ENCODE measurements at regions not wholly inside any gene's neighbourhood (a gene's known extent, or its start where the extent isn't known, plus 50 kb on each side); places are given as distances from the start of the nearest gene placed in this dataset.

GRCh38 chr4:14667624-14668151 is 334.6 kb upstream of the CPEB2 start:
- no peak for DNase-seq

GRCh38 chr4:14668296-14668695 is 334.0 kb upstream of the CPEB2 start:
- DNase-seq, result no peak

- no peak for DNase-seq
Measured at GRCh38 chr4:14669371-14669770, 332.9 kb upstream of the CPEB2 start.

DNA sequence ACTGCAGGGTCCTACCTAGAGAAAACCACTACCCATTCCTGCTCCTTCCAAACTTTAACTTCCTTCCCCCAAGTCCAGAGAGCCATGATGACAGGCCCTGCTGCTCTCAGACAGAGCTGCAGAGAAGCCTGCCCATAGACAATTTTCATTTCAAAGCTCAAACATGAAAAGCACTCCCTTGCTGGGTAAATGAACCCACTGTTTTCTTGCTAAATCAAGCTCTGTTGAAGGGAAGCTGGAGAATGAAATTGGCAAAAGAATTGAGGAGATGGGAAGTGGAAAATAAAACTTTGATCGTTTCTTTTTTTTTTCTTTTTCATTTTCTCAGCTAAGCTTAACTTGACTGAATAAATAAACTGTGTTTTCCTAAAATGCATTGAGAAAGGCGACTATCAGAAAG is 331.1 kb upstream of the CPEB2 start:
- no peak for DNase-seq

GRCh38 chr4:14675279-14675985 is 326.8 kb upstream of the CPEB2 start:
- no peak for DNase-seq

DNA sequence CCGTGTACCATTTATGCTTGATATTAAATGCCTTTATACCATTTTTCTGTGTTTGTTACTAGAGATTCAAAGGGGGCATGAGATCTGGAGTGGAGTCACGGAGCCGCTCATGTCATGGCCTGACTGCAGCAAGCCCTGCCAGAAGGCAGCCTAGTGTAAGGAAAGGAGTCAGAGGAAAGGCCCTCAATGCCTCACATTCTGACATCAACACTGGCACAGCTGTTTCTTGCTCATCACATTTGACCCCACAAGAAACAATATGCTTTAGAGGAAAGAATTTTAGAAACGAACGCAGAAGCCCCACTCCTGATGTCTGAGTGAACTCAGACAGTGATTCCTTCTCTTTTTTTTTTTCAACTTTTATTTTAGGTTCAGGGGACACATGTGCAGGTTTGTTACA is 322.4 kb upstream of the CPEB2 start:
- DNase-seq, result no peak

- DNase-seq, result no peak
Measured at GRCh38 chr4:14681330-14681729, 321.0 kb upstream of the CPEB2 start.

DNA sequence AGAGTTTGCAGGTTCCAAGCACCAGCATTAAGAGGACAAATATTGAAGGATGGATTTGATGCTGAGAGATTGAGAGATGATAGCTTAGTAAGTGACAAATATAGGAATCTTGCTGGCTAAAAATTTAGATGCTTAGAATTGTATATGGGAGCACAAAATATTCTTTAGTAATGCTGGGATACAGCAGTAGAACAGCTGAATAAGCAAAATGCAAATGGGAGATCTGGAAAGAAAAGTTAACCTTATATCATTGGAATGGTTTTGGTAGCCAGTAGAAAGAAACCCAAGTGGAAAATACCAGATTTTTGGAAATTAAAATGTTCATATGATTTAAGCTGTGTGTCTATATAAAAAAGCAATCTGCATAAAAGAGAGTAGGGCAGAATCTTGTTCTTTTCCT is 308.6 kb upstream of the CPEB2 start:
- no peak for DNase-seq

DNA sequence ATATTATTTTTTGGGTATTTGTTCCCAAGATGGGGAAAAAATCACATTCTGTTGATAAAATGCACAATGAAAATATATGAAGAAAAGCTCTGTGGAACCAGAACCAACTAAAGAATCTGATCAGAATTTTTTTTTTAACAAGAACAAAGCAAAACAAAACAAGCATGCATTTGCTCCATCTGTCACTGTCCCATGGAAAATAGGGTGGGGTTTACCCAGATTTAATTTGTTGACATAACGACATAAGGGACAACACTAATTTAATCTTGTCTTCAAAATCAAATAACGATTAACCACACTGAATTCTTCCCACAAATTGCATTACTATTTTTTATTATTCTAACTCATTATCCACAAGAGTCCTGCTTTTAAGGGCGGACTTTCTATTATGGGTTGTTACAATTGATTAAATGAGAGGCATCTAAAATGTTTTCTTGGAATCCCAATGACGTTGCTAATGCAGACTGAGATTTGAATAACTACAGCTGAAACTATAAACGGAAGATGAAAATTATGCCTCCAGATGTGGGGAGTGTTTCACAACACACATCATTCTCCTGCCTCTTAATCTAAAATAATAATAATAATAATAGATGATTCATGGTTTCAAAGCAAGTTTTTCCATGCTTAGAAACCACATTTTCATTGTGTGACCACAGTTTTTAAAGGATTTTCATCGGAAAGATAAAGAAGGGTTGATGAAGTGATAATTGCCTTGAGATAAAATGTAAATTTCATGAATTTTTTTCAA is 307.0 kb upstream of the CPEB2 start:
- no peak for DNase-seq

GRCh38 chr4:14700083-14700482 is 302.2 kb upstream of the CPEB2 start:
- DNase-seq, result no peak

GRCh38 chr4:14700544-14700943 is 301.7 kb upstream of the CPEB2 start:
- no peak for DNase-seq

- DNase-seq, result no peak
Measured at GRCh38 chr4:14701389-14701788, 300.9 kb upstream of the CPEB2 start.

- no peak for DNase-seq
Measured at GRCh38 chr4:14701896-14702295, 300.4 kb upstream of the CPEB2 start.

DNA sequence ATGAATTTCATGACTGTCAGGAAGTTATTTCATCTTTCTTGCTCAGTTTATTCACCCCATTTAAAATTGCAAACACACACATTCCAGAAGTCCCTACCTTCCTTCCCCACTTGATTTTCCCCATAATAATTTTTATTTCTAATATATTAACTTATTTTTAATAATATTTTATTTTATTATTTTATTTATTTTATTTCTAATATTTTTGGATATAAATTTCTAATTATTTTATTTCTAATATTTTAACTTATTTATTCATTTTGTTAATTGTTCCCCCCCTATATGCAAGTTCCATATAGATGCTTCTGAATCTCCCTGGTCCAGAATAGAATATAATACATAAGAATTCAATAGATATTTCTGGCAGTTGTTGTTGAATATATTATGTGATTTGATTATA is 293.7 kb upstream of the CPEB2 start:
- no peak for DNase-seq

- no peak for DNase-seq
Measured at GRCh38 chr4:14711259-14711658, 291.0 kb upstream of the CPEB2 start.

DNA sequence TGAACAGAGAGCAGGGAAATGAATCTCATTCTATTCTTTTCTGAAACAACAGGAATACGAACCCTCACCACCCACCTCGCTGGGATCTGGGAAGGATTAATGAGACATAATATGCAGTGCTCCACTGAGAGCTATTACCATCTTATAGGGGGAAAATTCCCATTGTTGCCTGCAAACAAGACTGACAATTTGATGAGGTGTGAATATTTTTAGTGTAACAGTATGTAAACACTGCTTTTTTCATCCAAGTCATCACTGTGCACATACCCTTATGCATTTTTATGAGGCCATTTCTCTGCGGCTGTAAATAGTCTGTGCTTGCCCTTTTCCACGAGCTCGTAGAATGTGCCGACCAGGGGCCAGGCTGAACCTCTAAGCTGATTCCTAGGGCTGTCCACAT is 285.6 kb upstream of the CPEB2 start:
- no peak for DNase-seq

- DNase-seq, result no peak
Measured at GRCh38 chr4:14719053-14719452, 283.2 kb upstream of the CPEB2 start.

- no peak for DNase-seq
Measured at GRCh38 chr4:14726441-14726840, 275.8 kb upstream of the CPEB2 start.

GRCh38 chr4:14726877-14727361 is 275.4 kb upstream of the CPEB2 start:
- no peak for DNase-seq

GRCh38 chr4:14729282-14730000 is 272.8 kb upstream of the CPEB2 start:
- no peak for DNase-seq

DNA sequence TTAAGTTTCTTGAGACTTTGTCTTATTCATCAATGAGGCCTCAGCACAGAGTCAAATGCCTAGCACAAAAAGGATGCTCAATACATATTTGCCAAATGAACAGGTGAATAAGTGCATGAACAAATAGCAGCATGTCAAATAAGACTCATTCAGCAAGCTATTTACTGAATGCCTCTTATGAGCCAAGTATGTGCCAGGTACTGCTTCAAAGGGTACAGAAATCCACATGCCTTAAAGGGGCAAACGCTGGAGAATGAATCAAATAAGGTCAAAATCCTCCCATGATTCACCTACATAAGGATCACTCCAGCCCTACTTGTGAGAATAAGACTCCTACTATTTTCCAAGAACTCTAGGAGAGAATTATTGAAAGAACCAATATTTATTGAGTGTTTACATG is 260.2 kb upstream of the CPEB2 start:
- DNase-seq, result no peak

DNA sequence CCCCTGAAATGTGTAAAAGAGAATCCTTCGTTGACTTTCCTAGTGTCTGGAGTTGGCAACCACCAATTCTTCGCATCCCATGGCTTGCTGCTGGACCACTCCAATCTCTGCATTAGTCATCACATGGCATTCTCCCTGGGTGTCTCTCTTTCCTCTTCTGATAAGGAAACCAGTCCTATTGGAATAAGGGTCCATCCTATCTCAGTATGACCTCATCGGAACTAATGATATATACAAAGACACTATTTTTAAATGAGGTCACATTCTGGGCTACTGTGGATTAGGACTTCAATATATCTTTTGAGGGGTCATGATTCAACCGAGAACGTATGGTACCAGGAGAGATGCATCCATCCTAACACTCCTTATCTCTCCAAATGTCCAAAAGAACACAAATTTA is 259.1 kb upstream of the CPEB2 start:
- DNase-seq, result no peak

- DNase-seq, result no peak
Measured at GRCh38 chr4:14743601-14744000, 258.7 kb upstream of the CPEB2 start.

DNA sequence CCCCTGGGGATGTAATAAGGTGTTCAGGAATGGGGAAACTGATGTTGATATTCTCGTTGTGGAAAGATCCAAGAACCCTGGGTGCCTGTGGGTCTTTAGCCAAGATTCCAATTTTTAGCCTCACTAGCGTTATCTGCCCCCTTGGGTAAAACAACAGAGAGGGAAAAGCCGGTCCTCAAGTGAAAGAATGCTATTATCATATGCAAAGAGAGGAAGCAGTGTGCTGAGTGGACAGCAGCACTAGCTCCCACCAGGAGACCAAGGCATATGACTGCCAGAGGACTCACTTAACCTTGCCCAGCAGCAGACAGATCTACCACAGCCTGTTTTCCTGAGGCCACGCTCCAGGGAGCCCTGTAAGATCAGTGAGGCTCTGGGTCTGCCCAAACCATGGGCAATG is 257.9 kb upstream of the CPEB2 start:
- no peak for DNase-seq

Measured in activated CD4-positive, alpha-beta T cell treated with anti-CD3 and anti-CD28 coated beads, Interleukin-2, amount 50 U/mL, for 48 hours (primary cell).